GM12801 (cell line): ENCODE measurements at regions not wholly inside any gene's neighbourhood (a gene's known extent, or its start where the extent isn't known, plus 50 kb on each side); places are given as distances from the start of the nearest gene placed in this dataset.

Source experiments
- CTCF ChIP-seq: IDR thresholded peaks from one replicate; pipeline ENCODE4 v1.5.1; 2011; ENCODE audit warnings: control low read depth; ENCODE audit not compliant: insufficient read length; ENCODE audit errors: extremely low read depth

DNA sequence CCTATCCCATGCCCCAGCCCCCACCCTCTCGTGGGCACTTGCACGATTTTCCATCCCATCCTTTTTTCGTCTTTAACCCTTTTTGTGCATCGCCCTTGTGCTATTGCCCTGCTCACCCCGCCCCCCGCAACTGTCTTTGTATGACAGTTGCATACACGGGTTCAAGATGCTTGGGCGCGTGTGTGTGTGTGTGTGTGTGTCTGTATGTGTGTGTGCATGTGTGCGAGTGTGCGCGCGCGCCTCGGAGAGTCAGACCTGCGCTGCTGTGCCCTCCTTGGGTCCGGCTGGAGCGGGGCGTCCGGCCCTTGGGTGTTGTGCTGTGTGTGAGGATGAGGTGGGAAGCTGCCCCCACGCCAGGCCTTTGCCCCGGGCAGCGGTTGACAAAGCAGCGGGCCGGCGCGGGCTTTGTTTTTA, 230.7 kb downstream of the HAUS1 start:
- no peak for TF ChIP-seq CTCF

GRCh38 chr18:46335534-46336101, 231.4 kb downstream of the HAUS1 start:
- no peak for TF ChIP-seq CTCF

DNA sequence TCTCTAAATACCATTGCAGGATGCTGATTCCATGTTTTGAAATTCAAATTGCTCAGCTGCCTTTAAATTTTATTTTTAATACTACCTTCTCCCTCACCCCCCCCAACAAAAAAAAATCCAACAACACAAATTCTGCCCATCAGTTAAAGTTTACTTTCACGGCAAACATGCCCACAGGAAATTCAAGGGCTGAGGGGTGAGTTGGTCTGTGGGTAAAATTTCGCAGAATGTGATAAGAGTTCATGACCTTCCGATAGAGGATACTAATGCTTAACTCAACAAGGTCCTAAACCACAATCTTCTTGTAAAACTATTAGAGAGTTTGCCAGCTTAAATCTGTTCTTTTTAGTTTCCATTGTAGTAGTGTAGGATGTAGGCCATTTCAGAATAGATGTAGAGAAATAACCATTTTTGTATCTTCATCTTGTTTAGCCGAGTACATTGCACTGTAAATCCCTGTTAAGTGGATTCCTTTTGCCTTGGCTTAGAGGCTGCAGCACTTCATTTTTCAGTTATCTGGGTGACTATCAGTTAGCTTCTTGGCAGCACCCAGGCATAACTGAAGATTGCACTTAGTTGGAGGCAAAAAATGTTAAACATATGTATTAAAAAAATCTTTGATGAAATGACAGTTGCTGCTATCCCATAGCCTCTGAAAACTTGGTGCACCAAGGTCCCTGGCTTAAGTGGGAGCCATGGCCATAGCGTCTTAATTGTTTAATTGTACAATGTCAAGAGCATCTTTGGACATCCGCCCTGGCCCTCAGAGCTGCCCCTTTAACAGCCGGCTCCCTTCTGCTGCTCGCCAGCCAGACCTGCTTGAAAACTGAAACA, 232.3 kb downstream of the HAUS1 start:
- TF ChIP-seq CTCF: no peak

DNA sequence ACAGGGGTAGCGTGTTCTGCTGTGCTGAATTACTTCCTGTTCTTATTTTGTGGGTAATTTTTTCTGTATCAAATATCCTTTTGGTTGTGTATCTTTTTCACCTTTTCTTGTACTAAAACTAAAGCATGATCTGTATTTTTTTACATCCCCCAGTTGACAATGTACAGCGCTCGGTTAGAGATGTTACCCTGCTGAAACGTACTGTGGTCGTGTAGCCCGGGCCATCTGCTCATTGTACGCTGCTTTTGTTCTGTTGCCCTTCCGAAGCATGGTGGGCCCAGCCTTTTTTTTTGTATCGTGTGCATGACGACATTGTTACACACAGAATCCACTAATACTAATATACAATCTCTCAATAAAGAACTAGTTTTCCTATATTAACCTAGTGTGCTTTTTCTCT, 233.1 kb downstream of the HAUS1 start:
- TF ChIP-seq CTCF: no peak

DNA sequence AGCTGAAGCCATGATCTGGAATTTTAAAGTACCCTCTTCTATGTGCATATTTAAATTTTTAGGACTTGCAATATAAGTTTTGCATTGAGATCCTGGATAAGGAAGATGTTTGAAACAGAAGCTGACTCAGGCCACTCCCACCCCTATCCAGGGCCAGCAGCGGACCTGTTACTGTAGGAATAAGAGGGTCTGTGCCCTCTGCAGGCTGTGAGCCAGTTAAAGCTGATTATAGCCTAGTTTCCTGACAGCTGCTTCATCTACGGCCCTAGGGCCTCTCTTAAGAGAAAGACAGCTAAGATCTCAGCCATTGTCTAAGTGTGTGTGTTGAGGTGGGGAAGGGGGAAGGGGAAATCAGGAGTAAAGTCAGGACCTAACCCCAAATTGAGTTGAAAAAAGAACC, 234.0 kb downstream of the HAUS1 start:
- no peak for TF ChIP-seq CTCF

DNA sequence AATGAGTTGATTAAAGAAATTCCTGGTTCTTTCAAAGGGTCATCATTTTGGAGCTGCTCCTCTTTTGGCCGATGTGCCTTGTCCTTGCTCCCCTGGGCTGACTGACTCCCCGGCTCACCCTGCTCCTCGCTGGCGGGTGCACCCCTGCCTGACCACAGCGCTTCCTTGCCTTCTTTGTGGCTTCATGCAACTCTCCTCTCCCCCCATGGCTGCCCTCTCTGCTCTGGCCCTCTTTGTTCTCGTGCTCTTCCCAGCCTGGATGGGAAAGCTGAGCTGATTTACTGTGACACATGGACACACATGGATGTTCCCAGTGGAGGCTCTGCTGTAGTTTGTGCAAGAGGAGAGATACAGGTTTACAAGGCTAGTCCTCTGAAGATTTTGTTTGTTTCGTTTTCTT, 234.6 kb downstream of the HAUS1 start:
- no peak for TF ChIP-seq CTCF

DNA sequence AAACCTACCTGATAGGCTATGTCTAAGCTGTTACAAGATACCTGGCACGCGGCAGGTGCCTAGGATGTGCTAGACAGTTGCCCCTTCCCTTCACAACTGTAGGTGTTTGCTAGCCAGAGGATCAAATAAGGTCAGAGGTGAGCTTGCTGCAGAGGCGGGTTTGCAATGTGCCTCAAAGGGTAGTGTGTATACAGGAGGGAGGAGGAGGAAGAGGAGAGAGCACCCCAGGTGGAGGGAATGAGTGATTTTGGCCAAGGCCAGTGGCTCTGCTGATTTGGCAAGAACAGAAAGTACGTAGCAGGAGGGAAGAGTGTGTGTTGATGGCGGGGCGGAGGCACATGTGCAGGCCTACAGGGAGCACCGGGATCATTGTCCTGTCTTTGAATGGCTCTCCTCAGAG, 236.5 kb downstream of the HAUS1 start:
- no peak for TF ChIP-seq CTCF
